ENCODE measurements at regions not wholly inside any gene's neighbourhood (a gene's known extent, or its start where the extent isn't known, plus 50 kb on each side); places are given as distances from the start of the nearest gene placed in this dataset.
"Not testable (repeated sequence)": the region's sequence is repeated elsewhere in the genome, so short reads cannot be mapped to it uniquely, and the experiment has no call there.

DNA sequence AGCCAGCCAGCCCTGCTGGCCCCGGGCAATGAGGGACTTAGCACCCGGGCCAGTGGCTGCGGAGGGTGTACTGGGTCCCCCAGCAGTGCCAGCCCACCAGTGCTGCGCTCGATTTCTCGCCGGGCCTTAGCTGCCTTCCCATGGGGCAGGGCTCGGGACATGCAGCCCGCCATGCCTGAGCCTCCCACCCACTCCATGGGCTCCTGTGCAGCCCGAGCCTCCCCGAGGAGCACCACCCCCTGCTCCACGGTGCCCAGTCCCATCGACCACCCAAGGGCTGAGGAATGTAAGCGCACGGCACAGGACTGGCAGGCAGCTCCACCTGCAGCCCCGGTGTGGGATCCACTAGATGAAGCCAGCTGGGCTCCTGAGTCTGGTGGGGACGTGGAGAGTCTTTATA is 72.5 kb upstream of the STARD13 start:
- not testable (repeated sequence) for TF ChIP-seq ZNF274 (IDR thresholded peaks at IDR 0.05; ENCODE audit: low read depth, low read length); SUZ12 (IDR thresholded peaks at IDR 0.05; ENCODE audit: extremely low read depth, insufficient read depth, insufficient read length)

Measured in NT2/D1 (cell line).